HCT116 (cell line): ENCODE measurements at regions not wholly inside any gene's neighbourhood (a gene's known extent, or its start where the extent isn't known, plus 50 kb on each side); places are given as distances from the start of the nearest gene placed in this dataset.

Experiments
- ATAC-seq: fragments of 200-7000 bp; cut with Tn5 transposase; 2 replicates; pipeline ENCODE4 v1.9.1; 2020; ENCODE audit warnings: mild to moderate bottlenecking, moderate library complexity
- BruUV-seq: library from RNA; stranded (reverse); fragments of 400-500 nt; replicated peaks from 2 replicates; lab custom pipeline; 2021; lab: Mats Ljungman, UMichigan
- CTCF ChIA-PET: fragments of 300-600 bp; sonication (Branson Sonifier 250); formaldehyde crosslinking; loops from one replicate; lab custom pipeline; 2021; ENCODE audit warnings: antibody characterized with exemption; lab: Charles Lee
- POLR2A ChIA-PET: fragments of 300-600, 350-600 bp; sonication (Branson Sonifier 250); formaldehyde crosslinking; loops from one replicate; lab custom pipeline; 2021; ENCODE audit warnings: antibody characterized with exemption; lab: Charles Lee
- RAD21 ChIA-PET, 2 experiments: fragments of 300-600 bp; sonication (Branson Sonifier 250); formaldehyde crosslinking; loops; one replicate each; lab custom pipeline; 2023; ENCODE audit warnings: low total read pairs in 2 of 2; ENCODE audit not compliant: uncharacterized antibody in 2 of 2, unreplicated experiment in 2 of 2, low non-redundant PET in 1 of 2; lab: Charles Lee
- DNase-seq: peaks from one replicate; pipeline ENCODE4 v3.0.0-alpha.2; 2010; ENCODE audit warnings: low read depth, low spot score
- H2AFZ ChIP-seq: fragments of 200-600 bp; shearing (Covaris generic), sonication (generic); 2 replicates; pipeline ENCODE4 v1.6.1; 2017; ENCODE audit warnings: low read depth, mixed run types, mixed read lengths, antibody characterized with exemption, low read length; ENCODE audit not compliant: poor library complexity, severe bottlenecking
- H3K27ac ChIP-seq: 2 replicates; pipeline ENCODE4 v1.5.1; 2012; ENCODE audit warnings: low read depth, low read length
- H3K27me3 ChIP-seq: fragments of 200-600 bp; sonication (generic); 2 replicates; pipeline ENCODE4 v1.6.1; 2016; ENCODE audit warnings: mixed run types, low read length, mixed read lengths; ENCODE audit not compliant: insufficient read depth
- H3K36me3 ChIP-seq, 2 experiments: fragments of 200-500 bp in 1 of 2; fragments of 200-600 bp in 1 of 2; sonication (Bioruptor generic) in 1 of 2; sonication (generic) in 1 of 2; 2 replicates each; pipeline versions ENCODE4 v1.5.1 to v1.6.1; 2014 to 2016; ENCODE audit warnings: low read length in 2 of 2, inconsistent platforms in 1 of 2, mixed read lengths in 1 of 2, mixed run types in 1 of 2; ENCODE audit not compliant: insufficient read depth in 2 of 2, control insufficient read depth in 1 of 2
- H3K4me1 ChIP-seq, 2 experiments: fragments of 200-600 bp in 1 of 2; sonication (generic) in 1 of 2; 2 replicates each; pipeline versions ENCODE4 v1.5.1 to v1.6.1; 2012 to 2017; ENCODE audit warnings: low read length in 2 of 2, inconsistent platforms in 1 of 2, mild to moderate bottlenecking in 1 of 2, mixed read lengths in 1 of 2, mixed run types in 1 of 2, moderate library complexity in 1 of 2; ENCODE audit not compliant: insufficient read depth in 2 of 2, control insufficient read depth in 1 of 2
- H3K4me2 ChIP-seq: fragments of 200-600 bp; sonication (generic); 2 replicates; pipeline ENCODE4 v1.6.1; 2017; ENCODE audit warnings: mixed run types, low read length, mixed read lengths
- H3K4me3 ChIP-seq, 2 experiments: fragments of 200-600 bp in 1 of 2; sonication (generic) in 1 of 2; replicated peaks in 1 of 2; 2 replicates each; pipeline ENCODE4 v1.5.1; 2011 to 2016; ENCODE audit warnings: low read length in 2 of 2, control low read depth in 1 of 2, low read depth in 1 of 2, mild to moderate bottlenecking in 1 of 2, mixed read lengths in 1 of 2, mixed run types in 1 of 2
- H3K79me2 ChIP-seq: fragments of 200-600 bp; sonication (generic); 2 replicates; pipeline ENCODE4 v1.6.1; 2017; ENCODE audit warnings: mild to moderate bottlenecking, mixed run types, low read length, moderate library complexity, mixed read lengths; ENCODE audit not compliant: insufficient read depth
- H3K9ac ChIP-seq: fragments of 200-600 bp; sonication (generic); 2 replicates; pipeline ENCODE4 v1.6.1; 2016; ENCODE audit warnings: low read length, mixed read lengths
- H3K9me2 ChIP-seq: fragments of 200-600 bp; sonication (generic), shearing (Covaris generic); 2 replicates; pipeline ENCODE4 v1.6.1; 2017; ENCODE audit warnings: mixed run types, mild to moderate bottlenecking, moderate library complexity; ENCODE audit not compliant: insufficient read depth
- H3K9me3 ChIP-seq, 2 experiments: fragments of 200-500 bp in 1 of 2; fragments of 200-600 bp in 1 of 2; sonication (Bioruptor generic) in 1 of 2; sonication (generic) in 1 of 2; 2 replicates each; pipeline ENCODE4 v1.6.1; 2014 to 2017; ENCODE audit warnings: low read length in 2 of 2, mixed read lengths in 2 of 2, inconsistent platforms in 1 of 2, low read depth in 1 of 2, mild to moderate bottlenecking in 1 of 2, mixed run types in 1 of 2, moderate library complexity in 1 of 2; ENCODE audit not compliant: control insufficient read depth in 1 of 2, insufficient read depth in 1 of 2
- H4K20me1 ChIP-seq: fragments of 200-600 bp; sonication (generic), shearing (Covaris generic); 2 replicates; pipeline ENCODE4 v1.6.1; 2017; ENCODE audit warnings: mixed run types, mild to moderate bottlenecking, moderate library complexity; ENCODE audit not compliant: insufficient read depth
- CEBPB ChIP-seq: IDR thresholded peaks from 2 replicates; pipeline ENCODE4 v1.6.1; 2012; ENCODE audit warnings: low read depth
- EGR1 ChIP-seq: IDR thresholded peaks from 2 replicates; pipeline ENCODE4 v1.6.1; 2012; ENCODE audit warnings: low read depth
- ELF1 ChIP-seq: IDR thresholded peaks from 2 replicates; pipeline ENCODE4 v1.6.1; 2012; ENCODE audit warnings: low read depth, borderline replicate concordance
- EZH2 ChIP-seq: fragments of 200-600 bp; sonication (generic); IDR thresholded peaks from 2 replicates; pipeline ENCODE4 v1.6.1; 2017; ENCODE audit warnings: antibody characterized with exemption, mixed run types
- EZH2phosphoT487 ChIP-seq: fragments of 200-600 bp; IDR thresholded peaks from 2 replicates; pipeline ENCODE4 v1.6.1; 2018; ENCODE audit warnings: antibody characterized with exemption, borderline replicate concordance
- FOSL1 ChIP-seq: IDR thresholded peaks from 2 replicates; pipeline ENCODE4 v1.6.1; 2012; ENCODE audit warnings: low read depth
- JUND ChIP-seq: IDR thresholded peaks from 2 replicates; pipeline ENCODE4 v1.6.1; 2012
- POLR2A ChIP-seq: IDR thresholded peaks from 2 replicates; pipeline ENCODE4 v1.7.0; 2011; ENCODE audit warnings: borderline replicate concordance; ENCODE audit not compliant: insufficient read depth, insufficient read length; ENCODE audit errors: extremely low read depth
- RAD21 ChIP-seq: IDR thresholded peaks from 2 replicates; pipeline ENCODE4 v1.6.1; 2012; ENCODE audit warnings: low read depth, mild to moderate bottlenecking
- SIN3A ChIP-seq: IDR thresholded peaks from 2 replicates; pipeline ENCODE4 v1.6.1; 2012; ENCODE audit warnings: low read depth
- SP1 ChIP-seq: IDR thresholded peaks from 2 replicates; pipeline ENCODE4 v1.6.1; 2012; ENCODE audit warnings: low read depth
- SRF ChIP-seq: IDR thresholded peaks from 2 replicates; pipeline ENCODE4 v1.6.1; 2012; ENCODE audit warnings: low read depth
- TCF7L2 ChIP-seq: IDR thresholded peaks from 2 replicates; pipeline ENCODE4 v1.7.0; 2011; ENCODE audit warnings: borderline replicate concordance, inconsistent platforms; ENCODE audit not compliant: insufficient read depth, insufficient read length; ENCODE audit errors: extremely low read depth
- YY1 ChIP-seq: IDR thresholded peaks from 2 replicates; pipeline ENCODE4 v1.6.1; 2011; ENCODE audit warnings: low read length, low read depth, moderate library complexity, mild to moderate bottlenecking; ENCODE audit not compliant: insufficient replicate concordance; ENCODE audit errors: extremely low read depth
- ZFX ChIP-seq: fragments of 450-650 bp; IDR thresholded peaks from 2 replicates; pipeline ENCODE4 v1.6.1; 2017
- ZNF274 ChIP-seq: fragments of 200-500 bp; sonication (Bioruptor generic); IDR thresholded peaks from 2 replicates; pipeline ENCODE4 v1.6.1; 2014; ENCODE audit warnings: mild to moderate bottlenecking, low read depth, low read length, inconsistent platforms
- intact Hi-C: fragments of 100-400 bp; cut with micrococcal nuclease; formaldehyde crosslinking; loops from 2 replicates; pipeline ENCODE4 v1.10.0; 2022
- TF ChIP-seq, protein P1 (sequence below): IDR thresholded peaks from 2 replicates; pipeline ENCODE4 v1.6.1; 2012
- TF ChIP-seq, protein P2 (sequence below): IDR thresholded peaks from 2 replicates; pipeline ENCODE4 v1.6.1; 2011; ENCODE audit warnings: mild to moderate bottlenecking, low read length, moderate library complexity; ENCODE audit not compliant: insufficient replicate concordance; ENCODE audit errors: extremely low read depth
- TF ChIP-seq, protein P3 (sequence below): IDR thresholded peaks from 2 replicates; pipeline ENCODE4 v1.6.1; 2012; ENCODE audit warnings: low read depth
- TF ChIP-seq, protein P4 (sequence below), 3 experiments: fragments of 200-600 bp in 1 of 3; sonication (generic) in 1 of 3; IDR thresholded peaks in 2 of 3; conservative IDR thresholded peaks in 1 of 3; 2 replicates each; pipeline ENCODE4 v1.5.1; 2012 to 2017; ENCODE audit warnings: low read depth in 2 of 3, low read length in 2 of 3, antibody characterized with exemption in 1 of 3, borderline replicate concordance in 1 of 3, control low read depth in 1 of 3, mild to moderate bottlenecking in 1 of 3, mixed read lengths in 1 of 3, mixed run types in 1 of 3, moderate library complexity in 1 of 3; ENCODE audit not compliant: insufficient read depth in 1 of 3

DNA sequence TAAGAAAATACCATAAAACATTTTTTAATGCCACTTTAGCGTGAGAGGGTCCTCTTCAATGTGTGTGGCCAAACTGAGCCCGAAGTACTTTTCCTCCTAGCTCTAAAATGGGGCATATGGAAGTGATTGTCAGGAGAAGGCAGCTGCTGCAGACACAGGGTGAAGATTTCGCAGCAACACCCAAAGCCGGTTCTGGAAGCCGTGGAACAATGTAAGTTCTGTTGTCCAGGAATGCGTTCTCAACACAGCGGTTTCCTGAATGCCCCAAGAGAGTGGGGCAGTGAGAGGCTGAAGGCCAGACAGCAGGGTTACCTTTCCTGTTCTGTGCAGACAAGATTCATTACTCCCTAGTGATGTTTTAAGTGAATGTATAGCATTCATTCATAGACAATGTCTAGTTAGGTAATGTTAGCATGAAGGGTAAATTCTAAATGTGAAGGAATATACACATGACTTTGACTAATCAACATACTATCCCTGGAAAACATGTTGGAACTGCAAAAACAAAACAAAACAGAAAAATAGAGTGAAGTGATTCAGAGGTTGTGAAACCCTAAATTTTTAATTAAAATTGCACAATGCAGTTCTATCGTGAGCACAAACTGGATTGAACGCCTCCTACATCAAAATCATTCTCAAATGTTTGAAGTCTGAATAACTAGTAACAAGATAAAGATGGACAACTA is 197.0 kb upstream of the SEMA6A start:
- H3K4me3 ChIP-seq, result no peak overlapping the region
- no TSS peak for BruUV-seq
- ChIA-PET POLR2A (no interaction called here), CTCF (no interaction called here), RAD21 (no interaction called here)
- no peaks in the 10 kb centered on the region for H3K9me3 ChIP-seq
- no peak overlapping the region for H3K9ac ChIP-seq
- no peak for ATAC-seq
- H4K20me1 ChIP-seq, result no peaks in the 10 kb centered on the region
- intact Hi-C loops, result no loop called here
- H3K4me1 ChIP-seq, result peaks cover 0 to 3% of the 10 kb centered on the region in 2 experiments; a peak in 1 of 4 replicates
- H3K9me2 ChIP-seq, result no peaks in the 10 kb centered on the region
- TF ChIP-seq TCF7L2 (no peak), SIN3A (no peak), EGR1 (no peak), RAD21 (no peak), YY1 (no peak), JUND (no peak), POLR2A (no peak), ZNF274 (no peak), SP1 (no peak), ELF1 (no peak), ZFX (no peak), EZH2phosphoT487 (no peak), SRF (no peak), CEBPB (no peak), FOSL1 (no peak), EZH2 (no peak)
- TF ChIP-seq, protein P1, sequence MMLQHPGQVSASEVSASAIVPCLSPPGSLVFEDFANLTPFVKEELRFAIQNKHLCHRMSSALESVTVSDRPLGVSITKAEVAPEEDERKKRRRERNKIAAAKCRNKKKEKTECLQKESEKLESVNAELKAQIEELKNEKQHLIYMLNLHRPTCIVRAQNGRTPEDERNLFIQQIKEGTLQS, result no peak
- TF ChIP-seq, protein P2, sequence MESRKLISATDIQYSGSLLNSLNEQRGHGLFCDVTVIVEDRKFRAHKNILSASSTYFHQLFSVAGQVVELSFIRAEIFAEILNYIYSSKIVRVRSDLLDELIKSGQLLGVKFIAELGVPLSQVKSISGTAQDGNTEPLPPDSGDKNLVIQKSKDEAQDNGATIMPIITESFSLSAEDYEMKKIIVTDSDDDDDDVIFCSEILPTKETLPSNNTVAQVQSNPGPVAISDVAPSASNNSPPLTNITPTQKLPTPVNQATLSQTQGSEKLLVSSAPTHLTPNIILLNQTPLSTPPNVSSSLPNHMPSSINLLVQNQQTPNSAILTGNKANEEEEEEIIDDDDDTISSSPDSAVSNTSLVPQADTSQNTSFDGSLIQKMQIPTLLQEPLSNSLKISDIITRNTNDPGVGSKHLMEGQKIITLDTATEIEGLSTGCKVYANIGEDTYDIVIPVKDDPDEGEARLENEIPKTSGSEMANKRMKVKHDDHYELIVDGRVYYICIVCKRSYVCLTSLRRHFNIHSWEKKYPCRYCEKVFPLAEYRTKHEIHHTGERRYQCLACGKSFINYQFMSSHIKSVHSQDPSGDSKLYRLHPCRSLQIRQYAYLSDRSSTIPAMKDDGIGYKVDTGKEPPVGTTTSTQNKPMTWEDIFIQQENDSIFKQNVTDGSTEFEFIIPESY, result no peak
- TF ChIP-seq, protein P3, sequence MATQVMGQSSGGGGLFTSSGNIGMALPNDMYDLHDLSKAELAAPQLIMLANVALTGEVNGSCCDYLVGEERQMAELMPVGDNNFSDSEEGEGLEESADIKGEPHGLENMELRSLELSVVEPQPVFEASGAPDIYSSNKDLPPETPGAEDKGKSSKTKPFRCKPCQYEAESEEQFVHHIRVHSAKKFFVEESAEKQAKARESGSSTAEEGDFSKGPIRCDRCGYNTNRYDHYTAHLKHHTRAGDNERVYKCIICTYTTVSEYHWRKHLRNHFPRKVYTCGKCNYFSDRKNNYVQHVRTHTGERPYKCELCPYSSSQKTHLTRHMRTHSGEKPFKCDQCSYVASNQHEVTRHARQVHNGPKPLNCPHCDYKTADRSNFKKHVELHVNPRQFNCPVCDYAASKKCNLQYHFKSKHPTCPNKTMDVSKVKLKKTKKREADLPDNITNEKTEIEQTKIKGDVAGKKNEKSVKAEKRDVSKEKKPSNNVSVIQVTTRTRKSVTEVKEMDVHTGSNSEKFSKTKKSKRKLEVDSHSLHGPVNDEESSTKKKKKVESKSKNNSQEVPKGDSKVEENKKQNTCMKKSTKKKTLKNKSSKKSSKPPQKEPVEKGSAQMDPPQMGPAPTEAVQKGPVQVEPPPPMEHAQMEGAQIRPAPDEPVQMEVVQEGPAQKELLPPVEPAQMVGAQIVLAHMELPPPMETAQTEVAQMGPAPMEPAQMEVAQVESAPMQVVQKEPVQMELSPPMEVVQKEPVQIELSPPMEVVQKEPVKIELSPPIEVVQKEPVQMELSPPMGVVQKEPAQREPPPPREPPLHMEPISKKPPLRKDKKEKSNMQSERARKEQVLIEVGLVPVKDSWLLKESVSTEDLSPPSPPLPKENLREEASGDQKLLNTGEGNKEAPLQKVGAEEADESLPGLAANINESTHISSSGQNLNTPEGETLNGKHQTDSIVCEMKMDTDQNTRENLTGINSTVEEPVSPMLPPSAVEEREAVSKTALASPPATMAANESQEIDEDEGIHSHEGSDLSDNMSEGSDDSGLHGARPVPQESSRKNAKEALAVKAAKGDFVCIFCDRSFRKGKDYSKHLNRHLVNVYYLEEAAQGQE, result no peak
- TF ChIP-seq, protein P4, sequence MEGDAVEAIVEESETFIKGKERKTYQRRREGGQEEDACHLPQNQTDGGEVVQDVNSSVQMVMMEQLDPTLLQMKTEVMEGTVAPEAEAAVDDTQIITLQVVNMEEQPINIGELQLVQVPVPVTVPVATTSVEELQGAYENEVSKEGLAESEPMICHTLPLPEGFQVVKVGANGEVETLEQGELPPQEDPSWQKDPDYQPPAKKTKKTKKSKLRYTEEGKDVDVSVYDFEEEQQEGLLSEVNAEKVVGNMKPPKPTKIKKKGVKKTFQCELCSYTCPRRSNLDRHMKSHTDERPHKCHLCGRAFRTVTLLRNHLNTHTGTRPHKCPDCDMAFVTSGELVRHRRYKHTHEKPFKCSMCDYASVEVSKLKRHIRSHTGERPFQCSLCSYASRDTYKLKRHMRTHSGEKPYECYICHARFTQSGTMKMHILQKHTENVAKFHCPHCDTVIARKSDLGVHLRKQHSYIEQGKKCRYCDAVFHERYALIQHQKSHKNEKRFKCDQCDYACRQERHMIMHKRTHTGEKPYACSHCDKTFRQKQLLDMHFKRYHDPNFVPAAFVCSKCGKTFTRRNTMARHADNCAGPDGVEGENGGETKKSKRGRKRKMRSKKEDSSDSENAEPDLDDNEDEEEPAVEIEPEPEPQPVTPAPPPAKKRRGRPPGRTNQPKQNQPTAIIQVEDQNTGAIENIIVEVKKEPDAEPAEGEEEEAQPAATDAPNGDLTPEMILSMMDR (IDR thresholded peaks at IDR 0.05 in 2 of 3, conservative IDR thresholded peaks at IDR 0.05 in 1 of 3; ENCODE audit: borderline replicate concordance in 1 of 3, insufficient read depth in 1 of 3, low read depth in 2 of 3, low read length in 2 of 3), result no peak
- no peak overlapping the region for H2AFZ ChIP-seq
- no peaks in the 10 kb centered on the region for H3K27me3 ChIP-seq
- H3K4me2 ChIP-seq, result no peak overlapping the region
- no peaks in the 10 kb centered on the region for H3K36me3 ChIP-seq
- H3K79me2 ChIP-seq, result no peaks in the 10 kb centered on the region
- no peak overlapping the region for H3K27ac ChIP-seq
- no peak for DNase-seq
